SK-N-SH (cell line): ENCODE measurements at regions not wholly inside any gene's neighbourhood (a gene's known extent, or its start where the extent isn't known, plus 50 kb on each side); places are given as distances from the start of the nearest gene placed in this dataset.

Experiments used
- CTCF ChIA-PET: fragments of 300-600, 350-600 bp; formaldehyde crosslinking; extraction: SDS; loops from one replicate; lab custom pipeline; 2021; lab: Yijun Ruan, JAX
- POLR2A ChIA-PET: fragments of 350-600 bp; sonication (Branson Sonifier 250); formaldehyde crosslinking; extraction: SDS; loops from one replicate; lab custom pipeline; 2020; ENCODE audit warnings: antibody characterized with exemption, inconsistent platforms; lab: Yijun Ruan, JAX
- DNase-seq: peaks from one replicate; pipeline ENCODE4 v3.0.0; 2012
- H2AFZ ChIP-seq: fragments of 200-600 bp; sonication (generic); 2 replicates; pipeline ENCODE4 v1.8.1; 2016; ENCODE audit warnings: antibody characterized with exemption, mild to moderate bottlenecking, low read depth
- H3F3A ChIP-seq: fragments of 200-600 bp; sonication (generic); replicated peaks from 2 replicates; pipeline ENCODE3; 2016; ENCODE audit warnings: antibody characterized with exemption, mild to moderate bottlenecking; ENCODE audit not compliant: insufficient read depth
- H3K27ac ChIP-seq, 2 experiments: fragments of 200-500 bp in 1 of 2; fragments of 200-600 bp in 1 of 2; sonication (Bioruptor generic) in 1 of 2; sonication (generic), shearing (Covaris generic) in 1 of 2; 2 replicates each; pipeline versions ENCODE4 v1.5.1 to v1.6.1; 2014 to 2016; ENCODE audit warnings: low read depth in 2 of 2, inconsistent platforms in 1 of 2, low read length in 1 of 2, mild to moderate bottlenecking in 1 of 2, mixed read lengths in 1 of 2
- H3K27me3 ChIP-seq: fragments of 200-600 bp; sonication (generic), shearing (Covaris generic); 2 replicates; pipeline ENCODE4 v1.6.1; 2016; ENCODE audit warnings: mixed run types; ENCODE audit not compliant: insufficient read depth
- H3K36me3 ChIP-seq, 2 experiments: fragments of 200-500 bp in 1 of 2; fragments of 200-600 bp in 1 of 2; sonication (Bioruptor generic) in 1 of 2; sonication (generic) in 1 of 2; replicated peaks in 1 of 2; 2 replicates each; pipeline versions ENCODE3 to v1.5.1; 2014 to 2016; ENCODE audit warnings: low read length in 1 of 2, mild to moderate bottlenecking in 1 of 2; ENCODE audit not compliant: insufficient read depth in 2 of 2, control insufficient read depth in 1 of 2
- H3K4me1 ChIP-seq, 2 experiments: fragments of 200-500 bp in 1 of 2; fragments of 200-600 bp in 1 of 2; sonication (Bioruptor generic) in 1 of 2; sonication (generic), shearing (Covaris generic) in 1 of 2; 2 replicates each; pipeline versions ENCODE4 v1.5.1 to v1.6.1; 2014 to 2016; ENCODE audit warnings: low read depth in 1 of 2, low read length in 1 of 2, mixed run types in 1 of 2; ENCODE audit not compliant: insufficient read depth in 2 of 2, control insufficient read depth in 1 of 2
- H3K4me2 ChIP-seq: fragments of 200-600 bp; sonication (generic), shearing (Covaris generic); 2 replicates; pipeline ENCODE4 v1.6.1; 2017; ENCODE audit warnings: mixed run types
- H3K4me3 ChIP-seq, 2 experiments: fragments of 200-500 bp in 1 of 2; fragments of 200-600 bp in 1 of 2; sonication (Bioruptor generic) in 1 of 2; sonication (generic), shearing (Covaris generic) in 1 of 2; 2 replicates each; pipeline versions ENCODE4 v1.5.1 to v1.8.1; 2014 to 2016; ENCODE audit warnings: low read depth in 2 of 2, inconsistent platforms in 1 of 2, low read length in 1 of 2, mild to moderate bottlenecking in 1 of 2, mixed read lengths in 1 of 2, moderate library complexity in 1 of 2
- H3K79me2 ChIP-seq: fragments of 200-600 bp; sonication (generic); 2 replicates; pipeline ENCODE4 v1.8.1; 2017; ENCODE audit warnings: mild to moderate bottlenecking; ENCODE audit not compliant: insufficient read depth
- H3K9ac ChIP-seq: fragments of 200-600 bp; sonication (generic); 2 replicates; pipeline ENCODE4 v1.6.1; 2017; ENCODE audit warnings: mixed run types
- H3K9me2 ChIP-seq: fragments of 200-600 bp; sonication (generic); 2 replicates; pipeline ENCODE4 v1.6.1; 2017; ENCODE audit warnings: mixed run types
- H3K9me3 ChIP-seq: fragments of 200-600 bp; sonication (generic); 2 replicates; pipeline ENCODE4 v1.6.1; 2017; ENCODE audit warnings: mixed run types, mild to moderate bottlenecking, moderate library complexity
- H4K20me1 ChIP-seq: fragments of 200-600 bp; sonication (generic); 2 replicates; pipeline ENCODE4 v1.6.1; 2017; ENCODE audit warnings: mild to moderate bottlenecking, mixed run types; ENCODE audit not compliant: insufficient read depth
- CTCF ChIP-seq: fragments of 200-600 bp; sonication (generic); IDR thresholded peaks from 2 replicates; pipeline ENCODE4 v1.6.1; 2017; ENCODE audit warnings: antibody characterized with exemption, mild to moderate bottlenecking, moderate library complexity
- ELF1 ChIP-seq: IDR thresholded peaks from 2 replicates; pipeline ENCODE4 v1.4.0; 2012
- EP300 ChIP-seq, 2 experiments: IDR thresholded peaks; 2 replicates each; pipeline versions ENCODE4 v1.4.0 to v1.6.1; 2012; ENCODE audit warnings: borderline replicate concordance in 1 of 2, low read depth in 1 of 2, low read length in 1 of 2
- EZH2phosphoT487 ChIP-seq: fragments of 200-600 bp; sonication (generic); IDR thresholded peaks from 2 replicates; pipeline ENCODE4 v1.6.1; 2017; ENCODE audit warnings: low read depth, mixed run types, mild to moderate bottlenecking, antibody characterized with exemption, moderate library complexity, borderline replicate concordance
- FOXM1 ChIP-seq: IDR thresholded peaks from 2 replicates; pipeline ENCODE4 v1.4.0; 2012; ENCODE audit warnings: low read depth, mild to moderate bottlenecking
- GABPA ChIP-seq: IDR thresholded peaks from 2 replicates; pipeline ENCODE4 v1.4.0; 2012; ENCODE audit warnings: low read depth, mild to moderate bottlenecking
- IRF3 ChIP-seq: fragments of 150-350 bp; IDR thresholded peaks from 2 replicates; pipeline ENCODE4 v1.6.1; 2016; ENCODE audit warnings: mild to moderate bottlenecking, low read depth, low read length
- MAX ChIP-seq: IDR thresholded peaks from 2 replicates; pipeline ENCODE4 v1.4.0; 2012; ENCODE audit warnings: low read depth
- MEF2A ChIP-seq: IDR thresholded peaks from 2 replicates; pipeline ENCODE4 v1.4.0; 2012; ENCODE audit warnings: low read depth, borderline replicate concordance
- MXI1 ChIP-seq: IDR thresholded peaks from 2 replicates; pipeline ENCODE4 v1.6.1; 2012; ENCODE audit warnings: mild to moderate bottlenecking, low read depth, low read length, improper control_type of control experiment
- PBX3 ChIP-seq: IDR thresholded peaks from 2 replicates; pipeline ENCODE4; 2012
- POLR2AphosphoS5 ChIP-seq: IDR thresholded peaks from 2 replicates; pipeline ENCODE4 v1.6.1; 2012; ENCODE audit warnings: low read depth, low read length
- RFX5 ChIP-seq: IDR thresholded peaks from 2 replicates; pipeline ENCODE4 v1.6.1; 2012; ENCODE audit warnings: mild to moderate bottlenecking, improper control_type of control experiment, low read length
- SMC3 ChIP-seq: IDR thresholded peaks from 2 replicates; pipeline ENCODE4 v1.6.1; 2012; ENCODE audit warnings: low read depth, low read length, improper control_type of control experiment
- TAF1 ChIP-seq: IDR thresholded peaks from 2 replicates; pipeline ENCODE4 v1.6.1; 2012; ENCODE audit warnings: low read depth, mild to moderate bottlenecking, low read length, moderate library complexity, borderline replicate concordance
- TCF12 ChIP-seq: IDR thresholded peaks from 2 replicates; pipeline ENCODE4 v1.4.0; 2012
- USF1 ChIP-seq: IDR thresholded peaks from 2 replicates; pipeline ENCODE4 v1.4.0; 2012; ENCODE audit warnings: low read depth, borderline replicate concordance
- YY1 ChIP-seq: IDR thresholded peaks from 2 replicates; pipeline ENCODE4 v1.4.0; 2012; ENCODE audit warnings: low read depth, mild to moderate bottlenecking
- ZBTB33 ChIP-seq: IDR thresholded peaks from 2 replicates; pipeline ENCODE4 v1.4.0; 2012; ENCODE audit warnings: low read depth, borderline replicate concordance
- WGBS: methylation state at CpG from one replicate; pipeline ENCODE4 v1.1.6; 2017; ENCODE audit warnings: low lambda C conversion rate; 5-methylcytosine and 5-hydroxymethylcytosine counted together

GRCh38 chr11:48880021-48880441 lies 103.7 kb downstream of the TRIM51G start:
- 14% methylated on average over 13 of the region's 24 CpGs for WGBS
- Histone ChIP-seq H2AFZ (no peak overlapping the region), H3F3A (no peaks in the 10 kb centered on the region), H3K4me1 (no peaks in the 10 kb centered on the region), H3K79me2 (no peaks in the 10 kb centered on the region), H3K36me3 (no peaks in the 10 kb centered on the region), H4K20me1 (no peaks in the 10 kb centered on the region), H3K4me2 (no peak overlapping the region), H3K9ac (no peak overlapping the region), H3K27me3 (no peaks in the 10 kb centered on the region), H3K4me3 (no peak overlapping the region), H3K9me3 (no peaks in the 10 kb centered on the region), H3K9me2 (no peaks in the 10 kb centered on the region), H3K27ac (no peak overlapping the region)
- CTCF ChIA-PET, result no interaction called here
- POLR2A ChIA-PET, result no interaction called here
- TF ChIP-seq SMC3 (no peak), EP300 (IDR thresholded peaks at IDR 0.05; ENCODE audit: borderline replicate concordance in 1 of 2, low read depth in 1 of 2, low read length in 1 of 2) (no peak), POLR2AphosphoS5 (no peak), MEF2A (no peak), GABPA (no peak), CTCF (no peak), ELF1 (no peak), EZH2phosphoT487 (no peak), MAX (no peak), FOXM1 (no peak), TCF12 (no peak), PBX3 (no peak), USF1 (no peak), RFX5 (no peak), TAF1 (no peak), YY1 (no peak), ZBTB33 (no peak), IRF3 (no peak), MXI1 (no peak)
- no peak for DNase-seq
